ENCODE measurements at regions not wholly inside any gene's neighbourhood (a gene's known extent, or its start where the extent isn't known, plus 50 kb on each side); places are given as distances from the start of the nearest gene placed in this dataset.

GRCh38 chr10:62880162-62880561, 64.0 kb upstream of the EGR2 start:
- no peaks in the 10 kb centered on the region for H3K36me3 ChIP-seq (ENCODE audit: insufficient read depth, low read length)
- H3K9me3 ChIP-seq (ENCODE audit: low read length): no peaks in the 10 kb centered on the region
- no peaks in the 10 kb centered on the region for H3K4me1 ChIP-seq (ENCODE audit: insufficient read depth, low read length, severe bottlenecking)
- no peaks in the 10 kb centered on the region for H4K20me1 ChIP-seq (ENCODE audit: insufficient read depth, low read length)
- no peaks in the 10 kb centered on the region for H3F3A ChIP-seq (ENCODE audit: insufficient read depth, low read length)
- H3K4me2 ChIP-seq (ENCODE audit: low read length): no peak overlapping the region
- no peak overlapping the region for H2AFZ ChIP-seq (ENCODE audit: low read length)
- H3K9ac ChIP-seq (ENCODE audit: low read length): no peak overlapping the region
- H3K4me3 ChIP-seq (ENCODE audit: low read depth, low read length, poor library complexity, severe bottlenecking): no peak overlapping the region
- H3K9me2 ChIP-seq (ENCODE audit: low read depth, low read length): no peaks in the 10 kb centered on the region
- no peaks in the 10 kb centered on the region for H3K27me3 ChIP-seq (ENCODE audit: insufficient read depth, low read length)
- TF ChIP-seq, protein P1, sequence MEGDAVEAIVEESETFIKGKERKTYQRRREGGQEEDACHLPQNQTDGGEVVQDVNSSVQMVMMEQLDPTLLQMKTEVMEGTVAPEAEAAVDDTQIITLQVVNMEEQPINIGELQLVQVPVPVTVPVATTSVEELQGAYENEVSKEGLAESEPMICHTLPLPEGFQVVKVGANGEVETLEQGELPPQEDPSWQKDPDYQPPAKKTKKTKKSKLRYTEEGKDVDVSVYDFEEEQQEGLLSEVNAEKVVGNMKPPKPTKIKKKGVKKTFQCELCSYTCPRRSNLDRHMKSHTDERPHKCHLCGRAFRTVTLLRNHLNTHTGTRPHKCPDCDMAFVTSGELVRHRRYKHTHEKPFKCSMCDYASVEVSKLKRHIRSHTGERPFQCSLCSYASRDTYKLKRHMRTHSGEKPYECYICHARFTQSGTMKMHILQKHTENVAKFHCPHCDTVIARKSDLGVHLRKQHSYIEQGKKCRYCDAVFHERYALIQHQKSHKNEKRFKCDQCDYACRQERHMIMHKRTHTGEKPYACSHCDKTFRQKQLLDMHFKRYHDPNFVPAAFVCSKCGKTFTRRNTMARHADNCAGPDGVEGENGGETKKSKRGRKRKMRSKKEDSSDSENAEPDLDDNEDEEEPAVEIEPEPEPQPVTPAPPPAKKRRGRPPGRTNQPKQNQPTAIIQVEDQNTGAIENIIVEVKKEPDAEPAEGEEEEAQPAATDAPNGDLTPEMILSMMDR (IDR thresholded peaks at IDR 0.05; ENCODE audit: low read length): no peak
- no peak overlapping the region for H3K27ac ChIP-seq (ENCODE audit: low read depth, low read length, poor library complexity, severe bottlenecking)
- H3K79me2 ChIP-seq (ENCODE audit: insufficient read depth, low read length): no peaks in the 10 kb centered on the region

DNA sequence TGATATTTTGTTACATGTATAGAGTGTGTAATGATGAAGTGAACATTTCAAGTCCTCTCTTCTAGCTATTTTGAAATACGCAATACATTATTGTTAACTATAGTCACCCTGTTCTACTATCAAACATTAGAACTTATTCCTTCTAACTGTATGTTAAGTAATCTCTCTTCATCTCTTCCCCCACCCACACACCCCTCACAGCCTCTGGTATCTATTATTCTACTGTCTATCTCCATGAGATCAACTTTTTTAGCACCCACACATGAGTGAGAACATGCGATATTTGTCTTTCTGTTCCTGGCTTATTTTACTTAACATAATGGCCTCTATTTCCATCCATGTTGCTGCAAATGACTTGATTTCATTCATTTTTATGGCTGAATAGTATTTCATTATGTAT, 57.7 kb upstream of the EGR2 start:
- H3K36me3 ChIP-seq (ENCODE audit: insufficient read depth, low read length): no peaks in the 10 kb centered on the region
- H3K27me3 ChIP-seq (ENCODE audit: insufficient read depth, low read length): no peaks in the 10 kb centered on the region
- no peaks in the 10 kb centered on the region for H3F3A ChIP-seq (ENCODE audit: insufficient read depth, low read length)
- H4K20me1 ChIP-seq (ENCODE audit: insufficient read depth, low read length): no peaks in the 10 kb centered on the region
- H3K79me2 ChIP-seq (ENCODE audit: insufficient read depth, low read length): no peaks in the 10 kb centered on the region
- no peaks in the 10 kb centered on the region for H3K9me2 ChIP-seq (ENCODE audit: low read depth, low read length)
- no peak overlapping the region for H3K9ac ChIP-seq (ENCODE audit: low read length)
- no peaks in the 10 kb centered on the region for H3K9me3 ChIP-seq (ENCODE audit: low read length)
- H2AFZ ChIP-seq (ENCODE audit: low read length): no peak overlapping the region
- TF ChIP-seq, protein P1 (IDR thresholded peaks at IDR 0.05; ENCODE audit: low read length): no peak
- TF ChIP-seq EZH2 (IDR thresholded peaks at IDR 0.05; ENCODE audit: borderline replicate concordance, low read length): no peak
- H3K27ac ChIP-seq (ENCODE audit: low read depth, low read length, poor library complexity, severe bottlenecking): no peak overlapping the region
- no peaks in the 10 kb centered on the region for H3K4me1 ChIP-seq (ENCODE audit: insufficient read depth, low read length, severe bottlenecking)
- H3K4me3 ChIP-seq (ENCODE audit: low read depth, low read length, poor library complexity, severe bottlenecking): no peak overlapping the region
- H3K4me2 ChIP-seq (ENCODE audit: low read length): no peak overlapping the region

GRCh38 chr10:62870866-62871265, 54.7 kb upstream of the EGR2 start:
- no peaks in the 10 kb centered on the region for H3K9me3 ChIP-seq (ENCODE audit: low read length)
- H3K4me2 ChIP-seq (ENCODE audit: low read length): no peak overlapping the region
- TF ChIP-seq EZH2 (IDR thresholded peaks at IDR 0.05; ENCODE audit: borderline replicate concordance, low read length): no peak
- TF ChIP-seq, protein P1 (IDR thresholded peaks at IDR 0.05; ENCODE audit: low read length): no peak

More at GRCh38 chr10:62870866-62871265, 54.7 kb upstream of the EGR2 start:
- no peak overlapping the region for H2AFZ ChIP-seq (ENCODE audit: low read length)
- H3K4me1 ChIP-seq (ENCODE audit: insufficient read depth, low read length, severe bottlenecking): no peaks in the 10 kb centered on the region
- H3K79me2 ChIP-seq (ENCODE audit: insufficient read depth, low read length): no peaks in the 10 kb centered on the region
- no peaks in the 10 kb centered on the region for H3F3A ChIP-seq (ENCODE audit: insufficient read depth, low read length)
- no peaks in the 10 kb centered on the region for H3K36me3 ChIP-seq (ENCODE audit: insufficient read depth, low read length)
- H3K9ac ChIP-seq (ENCODE audit: low read length): no peak overlapping the region
- no peaks in the 10 kb centered on the region for H4K20me1 ChIP-seq (ENCODE audit: insufficient read depth, low read length)
- no peak overlapping the region for H3K27ac ChIP-seq (ENCODE audit: low read depth, low read length, poor library complexity, severe bottlenecking)
- no peak overlapping the region for H3K4me3 ChIP-seq (ENCODE audit: low read depth, low read length, poor library complexity, severe bottlenecking)
- H3K27me3 ChIP-seq (ENCODE audit: insufficient read depth, low read length): no peaks in the 10 kb centered on the region
- no peaks in the 10 kb centered on the region for H3K9me2 ChIP-seq (ENCODE audit: low read depth, low read length)

All from OCI-LY1 (cell line).